Activated CD4-positive, alpha-beta T cell treated with anti-CD3 and anti-CD28 coated beads, Interleukin-2, amount 10 ng/mL, durations not matched to agents 24 days and 14 days (primary cell): ENCODE measurements at regions not wholly inside any gene's neighbourhood (a gene's known extent, or its start where the extent isn't known, plus 50 kb on each side); places are given as distances from the start of the nearest gene placed in this dataset.
"Not testable (repeated sequence)": the region's sequence is repeated elsewhere in the genome, so short reads cannot be mapped to it uniquely, and the experiment has no call there.

Source experiments
- DNase-seq: peaks from one replicate; pipeline ENCODE4 v3.0.0; 2022
- H3K27ac Mint-ChIP-seq: one replicate; pipeline ENCODE4 v1.8.0; 2022; ENCODE audit warnings: mild to moderate bottlenecking, mixed read lengths
- H3K27me3 Mint-ChIP-seq: one replicate; pipeline ENCODE4 v1.8.0; 2022; ENCODE audit warnings: mixed read lengths
- H3K36me3 Mint-ChIP-seq: one replicate; pipeline ENCODE4 v1.8.0; 2022; ENCODE audit warnings: low read depth, mild to moderate bottlenecking, mixed read lengths
- H3K4me1 Mint-ChIP-seq: one replicate; pipeline ENCODE4 v1.8.0; 2021; ENCODE audit warnings: mixed read lengths
- H3K4me3 Mint-ChIP-seq: one replicate; pipeline ENCODE4 v1.8.0; 2022; ENCODE audit warnings: mild to moderate bottlenecking, moderate library complexity, mixed read lengths
- H3K9me3 Mint-ChIP-seq: one replicate; pipeline ENCODE4 v1.8.0; 2021; ENCODE audit warnings: mixed read lengths
- intact Hi-C: fragments of 100-400 bp; cut with micrococcal nuclease; formaldehyde crosslinking; loops from one replicate; pipeline ENCODE4 v1.15.1; 2023

DNA sequence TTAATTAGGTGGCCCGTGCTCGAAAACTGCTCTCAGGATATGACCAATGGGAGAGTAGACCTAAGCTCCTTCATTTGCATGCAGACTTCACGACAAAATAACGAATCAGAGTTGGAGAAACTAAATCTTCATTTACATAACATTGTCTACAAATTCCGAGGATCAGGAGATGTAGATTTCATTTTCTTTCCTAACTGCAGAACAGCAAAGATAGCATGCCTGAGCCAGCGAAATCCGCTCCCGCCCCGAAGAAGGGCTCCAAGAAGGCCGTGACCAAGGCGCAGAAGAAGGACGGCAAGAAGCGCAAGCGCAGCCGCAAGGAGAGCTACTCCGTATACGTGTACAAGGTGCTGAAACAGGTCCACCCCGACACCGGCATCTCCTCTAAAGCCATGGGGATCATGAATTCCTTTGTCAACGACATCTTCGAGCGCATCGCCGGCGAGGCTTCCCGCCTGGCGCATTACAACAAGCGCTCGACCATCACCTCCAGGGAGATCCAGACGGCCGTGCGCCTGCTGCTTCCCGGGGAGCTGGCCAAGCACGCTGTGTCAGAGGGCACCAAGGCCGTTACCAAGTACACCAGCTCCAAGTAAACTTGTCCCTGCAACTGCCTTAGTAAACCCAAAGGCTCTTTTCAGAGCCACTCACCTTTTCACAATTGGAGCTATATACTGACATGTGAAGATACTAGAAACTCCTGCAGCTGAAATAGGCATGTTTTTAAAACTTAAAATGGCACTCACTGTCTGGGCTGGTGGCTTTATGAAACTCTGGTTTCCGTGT lies 96.5 kb downstream of the HFE start:
- H3K27me3 Mint-ChIP-seq = no peaks in the 10 kb centered on the region
- DNase-seq = peak; percentile 92
- H3K36me3 Mint-ChIP-seq = no peaks in the 10 kb centered on the region
- no peaks in the 10 kb centered on the region for H3K9me3 Mint-ChIP-seq
- peak overlapping the region; percentile 93 for H3K4me3 Mint-ChIP-seq
- H3K4me1 Mint-ChIP-seq = peaks cover 55% of the 10 kb centered on the region
- intact Hi-C loops = loop anchor here (1.0 to 2.0 kb wide), 3 partner anchors 8 to 23 kb away; a partner anchor contains a TSS
- H3K27ac Mint-ChIP-seq = peak overlapping the region; percentile 98

DNA sequence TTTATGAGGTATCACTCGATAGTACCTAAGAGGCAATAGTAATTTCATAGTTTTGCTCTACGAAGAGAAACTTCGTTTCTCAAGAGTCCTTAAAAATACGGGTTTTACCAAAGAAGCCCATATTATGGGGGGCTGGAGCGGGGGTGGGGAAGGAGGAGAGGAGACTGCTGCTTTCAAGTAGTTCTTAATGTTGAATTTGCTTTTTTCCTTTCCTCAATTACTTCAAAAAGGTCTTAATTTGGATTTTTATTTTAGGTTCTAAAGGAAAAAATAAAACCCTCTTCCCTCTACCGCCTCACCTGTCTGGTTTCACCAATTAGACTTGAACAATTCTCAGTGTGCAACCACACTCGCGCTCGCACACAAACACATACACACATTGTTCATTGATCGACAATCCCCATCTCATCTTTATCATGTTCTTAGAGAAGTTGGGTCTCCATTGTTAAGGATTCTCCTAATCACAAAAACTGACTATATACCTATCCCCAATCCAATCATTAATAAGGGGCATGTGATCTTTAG lies 97.2 kb downstream of the HFE start:
- Mint-ChIP-seq H3K27me3 (no peaks in the 10 kb centered on the region), H3K4me3 (peak overlapping the region; percentile 93), H3K4me1 (peaks cover 58% of the 10 kb centered on the region), H3K27ac (peak overlapping the region; percentile 98), H3K9me3 (no peaks in the 10 kb centered on the region), H3K36me3 (peaks cover 2% of the 10 kb centered on the region)
- intact Hi-C loops = no loop called here
- DNase-seq = peak; percentile 61

DNA sequence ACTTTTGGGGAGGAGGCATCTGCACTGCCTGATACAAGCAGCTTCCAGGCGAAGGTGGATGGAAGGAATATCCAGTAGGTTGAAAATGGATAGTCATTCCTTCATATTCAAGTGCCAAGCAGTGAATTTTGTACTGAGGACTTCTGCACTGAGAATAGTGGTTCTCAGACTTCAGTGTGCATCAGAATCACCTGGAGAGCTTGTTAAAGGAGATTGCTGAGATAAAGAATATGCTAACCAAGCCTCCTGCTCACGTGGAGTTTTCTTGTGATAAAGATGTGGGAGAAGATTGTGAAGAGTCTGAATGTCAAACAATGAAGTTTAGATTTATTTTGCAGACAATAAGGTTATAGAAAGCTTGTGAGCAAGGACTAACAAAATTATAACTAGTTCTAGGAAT lies 97.8 kb downstream of the HFE start:
- Mint-ChIP-seq H3K4me3 (peak overlapping the region; percentile 93), H3K36me3 (peaks cover 2% of the 10 kb centered on the region), H3K27me3 (no peaks in the 10 kb centered on the region), H3K9me3 (no peaks in the 10 kb centered on the region), H3K4me1 (peaks cover 61% of the 10 kb centered on the region), H3K27ac (peak overlapping the region; percentile 98)
- peak; percentile 60 for DNase-seq
- intact Hi-C loops = loop anchor here (5.0 kb wide), 1 partner anchor 352 kb away; the partner anchor contains the start of gene HMGN4

DNA sequence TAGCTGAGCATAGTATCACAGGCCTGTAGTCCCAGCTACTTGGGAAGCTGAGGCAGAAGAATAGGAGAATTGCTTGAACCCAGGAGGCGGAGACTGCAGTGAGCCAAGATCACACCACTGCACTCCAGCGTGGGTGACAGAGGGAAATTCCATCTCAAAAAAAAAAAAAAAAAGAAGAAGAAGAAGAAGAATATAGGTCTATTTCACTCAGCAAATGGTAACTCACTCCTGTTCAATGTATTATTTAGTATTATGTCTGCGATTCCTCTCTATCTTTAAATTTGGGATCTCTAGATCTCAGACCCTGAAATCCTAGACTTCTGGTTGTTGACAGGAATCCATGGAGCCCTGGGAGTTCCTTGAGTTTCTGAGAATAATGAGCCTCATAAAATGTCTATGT lies 98.6 kb downstream of the HFE start:
- DNase-seq = no peak
- peaks cover 2% of the 10 kb centered on the region for H3K36me3 Mint-ChIP-seq
- H3K9me3 Mint-ChIP-seq = no peaks in the 10 kb centered on the region
- H3K4me3 Mint-ChIP-seq = no peak overlapping the region
- H3K4me1 Mint-ChIP-seq = peaks cover 54% of the 10 kb centered on the region
- peak overlapping the region; percentile 98 for H3K27ac Mint-ChIP-seq
- H3K27me3 Mint-ChIP-seq = no peaks in the 10 kb centered on the region
- intact Hi-C loops = loop anchor here (5.0 kb wide), 1 partner anchor 351 kb away; the partner anchor contains the start of gene HMGN4

DNA sequence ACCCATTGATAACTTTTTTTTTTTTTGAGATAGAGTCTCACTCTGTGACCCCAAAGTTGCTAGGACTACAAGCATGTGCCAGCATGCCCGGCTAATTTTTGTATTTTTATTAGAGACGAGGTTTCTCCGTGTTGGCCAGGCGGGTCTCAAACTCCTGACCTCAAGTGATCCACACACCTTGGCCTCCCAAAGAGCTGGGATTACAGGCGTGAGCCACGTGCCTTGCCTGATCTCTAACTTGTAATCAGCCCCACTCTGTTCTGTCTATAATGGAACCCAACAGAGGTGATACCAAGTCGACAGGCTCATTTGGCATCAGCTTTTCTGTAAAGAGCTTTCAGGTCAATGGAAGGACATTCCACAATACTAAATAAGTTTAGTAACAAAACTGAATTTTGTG lies 99.4 kb downstream of the HFE start:
- Mint-ChIP-seq H3K4me3 (no peak overlapping the region), H3K9me3 (no peaks in the 10 kb centered on the region), H3K4me1 (peaks cover 49% of the 10 kb centered on the region), H3K27me3 (no peaks in the 10 kb centered on the region), H3K27ac (peak overlapping the region; percentile 56), H3K36me3 (peaks cover 2% of the 10 kb centered on the region)
- intact Hi-C loops = loop anchor here (5.0 kb wide), 1 partner anchor 351 kb away; the partner anchor contains the start of gene HMGN4
- peak; percentile 57 for DNase-seq

DNA sequence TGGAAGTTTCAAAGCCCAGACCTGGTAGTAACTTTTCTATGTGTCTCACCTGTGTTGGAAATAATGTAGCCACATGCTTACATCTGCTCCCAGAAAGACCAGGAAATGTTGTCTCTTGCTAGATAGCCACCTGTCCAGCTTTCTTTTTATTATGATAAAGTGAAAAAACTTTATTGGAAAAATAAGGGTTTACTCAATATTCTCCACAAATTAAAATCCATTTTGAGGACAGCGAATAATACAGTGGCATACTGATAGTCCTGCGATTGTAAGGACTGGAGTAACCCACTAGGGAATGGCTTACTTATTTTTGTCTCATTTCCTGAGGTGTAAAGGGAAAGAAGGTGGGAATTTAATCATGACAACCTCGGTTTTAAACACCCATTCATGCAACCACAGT lies 100.1 kb downstream of the HFE start:
- Mint-ChIP-seq H3K4me3 (no peak overlapping the region), H3K27me3 (no peaks in the 10 kb centered on the region), H3K27ac (no peak overlapping the region), H3K9me3 (no peaks in the 10 kb centered on the region), H3K36me3 (peaks cover 2% of the 10 kb centered on the region), H3K4me1 (peaks cover 49% of the 10 kb centered on the region)
- DNase-seq = peak; percentile 50
- intact Hi-C loops = loop anchor here (5.0 kb wide), 1 partner anchor 350 kb away; the partner anchor contains the start of gene HMGN4

DNA sequence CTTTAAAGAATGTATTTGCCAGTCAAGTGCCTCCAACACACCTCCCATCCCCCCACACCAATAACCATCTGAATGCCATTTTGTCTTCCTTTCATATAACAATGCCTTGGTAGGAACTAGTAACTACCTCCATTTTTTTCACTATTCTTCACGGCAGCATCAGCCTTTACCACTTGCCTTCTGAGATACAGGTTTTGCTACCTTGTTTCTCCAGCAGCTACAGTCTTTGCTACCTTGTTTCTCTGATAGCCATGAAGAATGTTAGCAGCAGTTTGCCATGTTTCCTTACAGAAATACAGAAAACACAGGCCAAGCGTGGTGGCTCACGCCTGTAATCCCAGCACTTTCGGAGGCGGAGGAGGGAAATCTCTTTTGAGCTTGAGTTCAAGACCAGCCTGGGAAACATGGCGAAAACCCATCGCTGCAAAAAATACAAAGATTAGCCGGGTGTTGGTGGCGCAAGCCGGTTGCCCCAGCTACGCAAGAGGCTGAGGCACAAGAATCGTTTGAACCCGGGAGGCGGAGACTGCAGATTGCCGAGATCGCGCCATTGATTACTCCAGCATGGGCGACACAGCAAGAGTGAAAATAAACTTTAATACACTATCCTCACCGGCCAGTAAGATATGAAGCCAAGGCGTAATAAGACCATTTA lies 100.9 kb downstream of the HFE start:
- intact Hi-C loops = loop anchor here (1.0 to 5.0 kb wide), 5 partner anchors 11 to 349 kb away; partner anchors contain the start of gene HMGN4
- H3K4me3 Mint-ChIP-seq = peak overlapping the region; percentile 91
- peak overlapping the region; percentile 97 for H3K27ac Mint-ChIP-seq
- peaks cover 52% of the 10 kb centered on the region for H3K4me1 Mint-ChIP-seq
- peak; percentile 89 for DNase-seq
- no peaks in the 10 kb centered on the region for H3K9me3 Mint-ChIP-seq
- no peaks in the 10 kb centered on the region for H3K27me3 Mint-ChIP-seq
- H3K36me3 Mint-ChIP-seq = peaks cover 2% of the 10 kb centered on the region

DNA sequence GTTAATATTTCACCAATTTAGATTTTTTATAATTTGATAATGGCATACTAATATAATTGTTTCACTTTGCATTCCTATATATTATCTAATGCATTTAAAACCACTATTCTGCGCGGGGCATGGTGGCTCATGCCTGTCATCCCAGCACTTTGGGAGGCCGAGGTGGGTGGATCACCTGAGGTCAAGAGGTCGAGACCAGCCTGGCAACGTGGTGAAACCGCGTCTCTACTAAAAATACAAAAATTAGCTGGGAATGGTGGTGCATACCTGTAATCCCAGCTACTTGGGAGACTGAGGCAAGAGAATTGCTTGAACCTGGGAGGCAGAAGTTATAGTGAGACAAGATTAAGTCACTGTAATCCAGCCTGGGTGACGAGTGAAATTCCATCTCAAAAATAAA lies 104.3 kb downstream of the HFE start:
- intact Hi-C loops, H3K9me3 Mint-ChIP-seq, H3K36me3 Mint-ChIP-seq, H3K27me3 Mint-ChIP-seq, H3K27ac Mint-ChIP-seq, H3K4me3 Mint-ChIP-seq: not testable (repeated sequence)
- peak; percentile 52 for DNase-seq
- H3K4me1 Mint-ChIP-seq = peaks cover 47% of the 10 kb centered on the region

DNA sequence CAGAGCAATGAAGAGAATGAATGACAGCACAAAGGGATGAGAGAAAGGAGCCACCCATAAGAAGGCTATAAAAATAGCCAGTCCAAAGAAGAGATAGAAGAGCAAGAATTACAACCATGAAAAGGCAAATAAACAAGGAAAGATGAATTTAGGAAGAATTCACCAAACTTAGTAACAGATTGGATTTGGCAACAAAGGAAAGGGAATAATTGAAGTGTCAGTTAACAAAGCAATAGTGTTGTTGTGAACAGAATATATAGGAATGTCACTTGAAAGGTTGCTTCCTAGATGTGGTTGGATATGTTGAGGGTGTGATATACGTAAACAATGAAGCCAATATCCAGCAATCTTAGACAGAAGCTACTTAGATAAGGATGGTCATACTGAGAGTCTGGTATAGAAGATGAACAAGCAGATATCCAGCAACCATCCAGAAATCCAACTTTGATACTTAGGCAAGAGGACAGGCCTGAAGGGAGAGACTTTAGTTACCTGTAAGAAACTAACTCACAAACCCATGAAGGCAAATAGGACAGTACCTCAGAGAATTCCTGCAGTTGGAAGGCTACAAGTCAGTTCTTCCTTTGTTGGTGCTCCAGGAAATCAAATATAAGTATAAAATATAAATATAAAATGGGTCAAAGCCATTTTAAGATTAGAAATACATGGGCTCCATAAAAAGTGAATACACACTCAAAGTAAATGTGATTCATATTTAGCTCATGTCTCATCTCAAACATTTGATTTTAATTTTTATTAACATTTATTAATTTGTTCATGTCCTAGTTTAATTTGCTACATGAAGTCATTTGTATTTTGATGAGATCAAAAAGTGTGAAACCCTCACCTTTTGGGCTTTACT lies 106.5 kb downstream of the HFE start:
- Mint-ChIP-seq H3K36me3 (peaks cover 8% of the 10 kb centered on the region), H3K4me3 (peak overlapping the region; percentile 25), H3K27ac (peak overlapping the region; percentile 3), H3K27me3 (no peaks in the 10 kb centered on the region), H3K4me1 (peaks cover 45% of the 10 kb centered on the region), H3K9me3 (no peaks in the 10 kb centered on the region)
- intact Hi-C loops = no loop called here
- DNase-seq = no peak

DNA sequence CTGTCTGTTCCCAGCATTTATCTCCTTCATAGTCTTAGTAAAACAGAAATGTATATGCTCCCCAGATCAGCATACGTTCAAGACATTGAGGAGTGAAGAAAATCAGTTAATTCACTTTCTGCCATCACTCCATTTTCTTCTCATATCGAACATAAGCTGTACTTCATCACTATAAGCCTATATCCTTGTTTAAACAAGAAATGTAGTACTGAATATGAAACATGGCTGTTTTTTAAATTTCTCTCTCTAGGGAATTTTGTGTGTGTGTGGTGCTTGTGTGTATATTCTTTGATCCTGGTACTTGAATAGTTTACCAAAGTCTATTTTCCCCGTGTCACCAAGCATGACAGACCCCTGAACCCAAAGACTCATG lies 107.1 kb downstream of the HFE start:
- Mint-ChIP-seq H3K9me3 (no peaks in the 10 kb centered on the region), H3K27ac (peak overlapping the region; percentile 93), H3K36me3 (peaks cover 6% of the 10 kb centered on the region), H3K27me3 (no peaks in the 10 kb centered on the region), H3K4me1 (peaks cover 46% of the 10 kb centered on the region), H3K4me3 (peak overlapping the region; percentile 87)
- DNase-seq = no peak
- intact Hi-C loops = no loop called here

DNA sequence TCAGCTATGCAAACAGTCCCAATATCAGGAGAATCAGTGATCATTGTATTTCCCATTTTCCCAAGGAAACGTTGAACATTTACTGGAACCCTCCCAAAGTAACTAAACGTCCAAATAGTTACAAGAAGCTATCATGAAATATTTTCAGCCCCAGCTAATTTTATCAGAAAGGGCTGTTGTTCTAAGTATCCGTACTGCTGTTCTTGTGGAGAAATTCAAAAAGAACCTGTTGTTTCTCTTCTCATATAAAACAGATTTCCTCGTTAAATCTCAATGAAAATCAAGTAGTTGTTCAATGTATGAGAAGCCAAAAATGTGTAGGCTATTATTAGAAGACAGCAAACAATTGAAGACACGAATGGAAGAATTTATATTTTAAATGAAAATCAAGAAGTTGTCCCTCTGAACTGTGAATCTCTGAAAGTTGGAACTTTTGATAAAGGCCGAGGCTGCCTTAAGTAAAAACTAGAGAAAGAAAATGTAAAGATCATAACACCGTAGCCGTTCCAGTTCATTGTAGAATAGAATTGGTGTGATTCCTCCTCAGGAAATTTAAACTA lies 107.7 kb downstream of the HFE start:
- Mint-ChIP-seq H3K9me3 (no peaks in the 10 kb centered on the region), H3K4me3 (peak overlapping the region; percentile 87), H3K36me3 (peaks cover 7% of the 10 kb centered on the region), H3K27me3 (no peaks in the 10 kb centered on the region), H3K4me1 (peaks cover 49% of the 10 kb centered on the region), H3K27ac (peak overlapping the region; percentile 93)
- DNase-seq = no peak
- intact Hi-C loops = loop anchor here (1.0 to 5.0 kb wide), 4 partner anchors 20 to 1617 kb away; a partner anchor contains a TSS

DNA sequence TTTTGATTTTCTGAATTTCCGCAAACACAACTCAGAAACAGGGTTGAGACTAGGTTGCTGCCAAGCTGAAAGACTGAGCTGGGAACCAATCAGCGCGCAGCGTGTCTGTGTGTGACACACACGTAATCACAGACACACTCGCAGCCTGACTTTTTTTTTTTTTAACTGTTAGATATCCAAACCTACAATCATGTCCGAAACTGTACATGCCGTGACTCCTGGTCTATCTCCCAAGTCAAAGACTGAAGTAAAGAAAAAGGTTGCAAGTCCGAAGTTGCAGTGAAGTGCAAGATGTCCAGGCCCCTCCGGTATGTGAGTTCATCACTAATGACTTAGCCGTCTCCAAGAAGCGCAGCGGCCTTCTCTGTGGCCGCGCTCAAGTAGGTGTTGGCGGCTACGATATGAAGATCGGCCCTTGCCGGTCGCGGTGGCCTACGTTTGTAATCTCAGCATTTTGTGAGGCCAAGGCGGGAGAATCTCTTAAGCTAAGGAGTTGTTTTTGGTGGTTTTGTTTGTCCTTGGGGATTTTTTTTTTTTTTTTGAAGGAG lies 108.2 kb downstream of the HFE start:
- Mint-ChIP-seq H3K4me1 (peaks cover 51% of the 10 kb centered on the region), H3K27me3 (no peaks in the 10 kb centered on the region), H3K27ac (peak overlapping the region; percentile 93), H3K36me3 (peaks cover 7% of the 10 kb centered on the region), H3K9me3 (no peaks in the 10 kb centered on the region), H3K4me3 (peak overlapping the region; percentile 87)
- intact Hi-C loops = loop anchor here (1.0 to 5.0 kb wide), 4 partner anchors 20 to 1617 kb away; a partner anchor contains a TSS
- peak; percentile 95 for DNase-seq
